Calu3 (cell line): ENCODE measurements at regions not wholly inside any gene's neighbourhood (a gene's known extent, or its start where the extent isn't known, plus 50 kb on each side); places are given as distances from the start of the nearest gene placed in this dataset.
A peak's percentile ranks its signal among the peaks of the same experiment; 100 is the strongest.

Experiments
- BruUV-seq: library from RNA; stranded (reverse); fragments of 400-500 nt; replicated peaks from 2 replicates; lab custom pipeline; 2021; lab: Mats Ljungman, UMichigan
- CTCF ChIA-PET: fragments of 300-600 bp; sonication (Branson Sonifier 250); formaldehyde crosslinking; loops from one replicate; lab custom pipeline; 2022; ENCODE audit warnings: antibody characterized with exemption; lab: Charles Lee
- DNase-seq: peaks from one replicate; pipeline ENCODE4 v3.0.0; 2022
- H3K27ac Mint-ChIP-seq: one replicate; pipeline ENCODE4 v1.8.0; 2022; ENCODE audit warnings: mixed read lengths; ENCODE audit not compliant: unreplicated experiment
- H3K27me3 Mint-ChIP-seq: one replicate; pipeline ENCODE4 v1.8.0; 2022; ENCODE audit warnings: mixed read lengths; ENCODE audit not compliant: unreplicated experiment
- H3K36me3 Mint-ChIP-seq: one replicate; pipeline ENCODE4 v1.8.0; 2022; ENCODE audit warnings: mild to moderate bottlenecking, moderate library complexity, mixed read lengths; ENCODE audit not compliant: insufficient read depth, unreplicated experiment
- H3K4me1 Mint-ChIP-seq: one replicate; pipeline ENCODE4 v1.8.0; 2022; ENCODE audit warnings: mild to moderate bottlenecking, low read depth, mixed read lengths; ENCODE audit not compliant: unreplicated experiment
- H3K4me3 Mint-ChIP-seq: one replicate; pipeline ENCODE4 v1.8.0; 2022; ENCODE audit warnings: mild to moderate bottlenecking, low read depth, moderate library complexity, mixed read lengths; ENCODE audit not compliant: unreplicated experiment
- H3K9me3 Mint-ChIP-seq: one replicate; pipeline ENCODE4 v1.8.0; 2022; ENCODE audit warnings: low read depth, mixed read lengths; ENCODE audit not compliant: unreplicated experiment
- CTCF ChIP-seq: fragments of 200-600 bp; IDR thresholded peaks from one replicate; pipeline ENCODE4 v1.8.0; 2022; ENCODE audit warnings: antibody characterized with exemption; ENCODE audit not compliant: unreplicated experiment
- intact Hi-C: fragments of 100-400 bp; cut with micrococcal nuclease; formaldehyde crosslinking; loops from one replicate; pipeline ENCODE4 v1.10.0; 2022; ENCODE audit not compliant: unreplicated experiment

GRCh38 chr9:129476821-129477611 is 143.9 kb downstream of the C9orf50 start:
- no TSS peak for BruUV-seq

GRCh38 chr9:129474740-129475404 is 146.0 kb downstream of the C9orf50 start:
- intact Hi-C loops = no loop called here
- BruUV-seq = no TSS peak
- H3K36me3 Mint-ChIP-seq = peaks cover 6% of the 10 kb centered on the region
- H3K27me3 Mint-ChIP-seq = no peaks in the 10 kb centered on the region
- H3K4me1 Mint-ChIP-seq = peaks cover 19% of the 10 kb centered on the region
- CTCF ChIA-PET = no interaction called here
- no peaks in the 10 kb centered on the region for H3K9me3 Mint-ChIP-seq
- no peak overlapping the region for H3K27ac Mint-ChIP-seq
- no peak for TF ChIP-seq CTCF
- no peak overlapping the region for H3K4me3 Mint-ChIP-seq
- no peak for DNase-seq

More at GRCh38 chr9:129476821-129477611, 143.9 kb downstream of the C9orf50 start:
- peaks cover 34% of the 10 kb centered on the region for H3K4me1 Mint-ChIP-seq
- CTCF ChIA-PET = no interaction called here
- DNase-seq = no peak
- intact Hi-C loops = no loop called here
- peaks cover 14% of the 10 kb centered on the region for H3K36me3 Mint-ChIP-seq
- H3K27me3 Mint-ChIP-seq = no peaks in the 10 kb centered on the region
- no peak overlapping the region for H3K27ac Mint-ChIP-seq
- no peaks in the 10 kb centered on the region for H3K9me3 Mint-ChIP-seq
- no peak overlapping the region for H3K4me3 Mint-ChIP-seq
- no peak for TF ChIP-seq CTCF

GRCh38 chr9:129473523-129474244 is 147.2 kb downstream of the C9orf50 start:
- no peak for TF ChIP-seq CTCF
- intact Hi-C loops = no loop called here
- Mint-ChIP-seq H3K4me1 (peaks cover 12% of the 10 kb centered on the region), H3K36me3 (peaks cover 1% of the 10 kb centered on the region), H3K27me3 (no peaks in the 10 kb centered on the region), H3K4me3 (no peak overlapping the region), H3K9me3 (no peaks in the 10 kb centered on the region), H3K27ac (peak overlapping the region; percentile 75)
- CTCF ChIA-PET = interaction anchor here (0.7 kb wide), 1 partner anchor 581 kb away, joined by 3 read pairs; no protein-coding TSS in a partner anchor
- no peak for DNase-seq
- BruUV-seq = no TSS peak

- no peak for DNase-seq
- no peaks in the 10 kb centered on the region for H3K36me3 Mint-ChIP-seq
- no peak for TF ChIP-seq CTCF
- no TSS peak for BruUV-seq
- H3K27me3 Mint-ChIP-seq = no peaks in the 10 kb centered on the region
- no peak overlapping the region for H3K27ac Mint-ChIP-seq
- no peaks in the 10 kb centered on the region for H3K9me3 Mint-ChIP-seq
- intact Hi-C loops = no loop called here
- H3K4me1 Mint-ChIP-seq = peaks cover 11% of the 10 kb centered on the region
- no peak overlapping the region for H3K4me3 Mint-ChIP-seq
- CTCF ChIA-PET = interaction anchor here (0.7 kb wide), 1 partner anchor 580 kb away, joined by 3 read pairs; no protein-coding TSS in a partner anchor
These were observed 148.2 kb downstream of the C9orf50 start for GRCh38 chr9:129472651-129473102.
